ENCODE measurements at regions not wholly inside any gene's neighbourhood (a gene's known extent, or its start where the extent isn't known, plus 50 kb on each side); places are given as distances from the start of the nearest gene placed in this dataset.

DNA sequence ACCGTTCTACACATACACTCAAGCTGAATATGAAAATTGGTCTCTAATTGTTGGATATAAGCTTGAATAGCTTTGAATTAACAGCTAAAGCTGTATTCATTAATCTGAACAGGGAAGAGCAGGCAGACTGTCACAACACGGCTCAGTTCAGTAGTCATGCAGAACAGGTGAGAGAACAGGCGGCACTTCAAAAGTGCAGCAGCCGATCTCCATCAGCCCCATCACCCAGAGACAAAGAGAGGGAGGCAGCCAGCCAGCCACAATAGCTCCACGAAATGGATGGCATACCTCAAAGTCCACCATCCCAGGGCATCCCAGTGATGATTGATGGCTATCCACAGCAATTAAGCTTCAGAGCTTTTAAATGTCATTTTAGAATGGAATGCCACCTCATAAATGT lies 419.2 kb downstream of the OLFM4 start:
- TF ChIP-seq, protein P1, sequence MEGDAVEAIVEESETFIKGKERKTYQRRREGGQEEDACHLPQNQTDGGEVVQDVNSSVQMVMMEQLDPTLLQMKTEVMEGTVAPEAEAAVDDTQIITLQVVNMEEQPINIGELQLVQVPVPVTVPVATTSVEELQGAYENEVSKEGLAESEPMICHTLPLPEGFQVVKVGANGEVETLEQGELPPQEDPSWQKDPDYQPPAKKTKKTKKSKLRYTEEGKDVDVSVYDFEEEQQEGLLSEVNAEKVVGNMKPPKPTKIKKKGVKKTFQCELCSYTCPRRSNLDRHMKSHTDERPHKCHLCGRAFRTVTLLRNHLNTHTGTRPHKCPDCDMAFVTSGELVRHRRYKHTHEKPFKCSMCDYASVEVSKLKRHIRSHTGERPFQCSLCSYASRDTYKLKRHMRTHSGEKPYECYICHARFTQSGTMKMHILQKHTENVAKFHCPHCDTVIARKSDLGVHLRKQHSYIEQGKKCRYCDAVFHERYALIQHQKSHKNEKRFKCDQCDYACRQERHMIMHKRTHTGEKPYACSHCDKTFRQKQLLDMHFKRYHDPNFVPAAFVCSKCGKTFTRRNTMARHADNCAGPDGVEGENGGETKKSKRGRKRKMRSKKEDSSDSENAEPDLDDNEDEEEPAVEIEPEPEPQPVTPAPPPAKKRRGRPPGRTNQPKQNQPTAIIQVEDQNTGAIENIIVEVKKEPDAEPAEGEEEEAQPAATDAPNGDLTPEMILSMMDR (IDR thresholded peaks at IDR 0.05; ENCODE audit: low read depth, low read length, poor library complexity, severe bottlenecking), result no peak
- TF ChIP-seq EZH2phosphoT487 (IDR thresholded peaks at IDR 0.05; ENCODE audit: borderline replicate concordance, low read length), result no peak
